Left kidney (tissue), 1 donor: ENCODE measurements at regions not wholly inside any gene's neighbourhood (a gene's known extent, or its start where the extent isn't known, plus 50 kb on each side); places are given as distances from the start of the nearest gene placed in this dataset.
A peak's percentile ranks its signal among the peaks of the same experiment; 100 is the strongest.
"Not testable (repeated sequence)": the region's sequence is repeated elsewhere in the genome, so short reads cannot be mapped to it uniquely, and the experiment has no call there.

ENCODE experiments used
- DNase-seq: peaks from one replicate; pipeline ENCODE4 v3.0.0-alpha.2; 2013

DNA sequence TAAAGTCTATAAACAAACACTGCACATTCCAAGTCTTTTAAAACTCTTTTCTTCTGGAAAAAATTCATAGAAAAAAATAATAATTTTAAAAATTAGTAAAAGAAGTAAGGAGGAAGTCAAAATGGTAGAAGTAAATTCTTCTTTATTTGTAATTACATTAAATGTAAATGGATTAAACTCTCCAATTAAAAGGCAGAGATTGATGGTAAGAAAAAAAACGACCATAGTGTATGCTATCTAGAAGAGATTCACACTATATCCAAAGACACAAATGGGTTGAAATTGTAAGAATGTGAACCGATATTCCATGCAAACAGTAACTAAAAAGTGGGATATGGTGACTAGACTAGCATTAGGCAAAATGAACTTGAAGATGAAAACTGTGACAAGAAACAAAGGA is 1196.1 kb upstream of the CDH2 start:
- no peak for DNase-seq

DNA sequence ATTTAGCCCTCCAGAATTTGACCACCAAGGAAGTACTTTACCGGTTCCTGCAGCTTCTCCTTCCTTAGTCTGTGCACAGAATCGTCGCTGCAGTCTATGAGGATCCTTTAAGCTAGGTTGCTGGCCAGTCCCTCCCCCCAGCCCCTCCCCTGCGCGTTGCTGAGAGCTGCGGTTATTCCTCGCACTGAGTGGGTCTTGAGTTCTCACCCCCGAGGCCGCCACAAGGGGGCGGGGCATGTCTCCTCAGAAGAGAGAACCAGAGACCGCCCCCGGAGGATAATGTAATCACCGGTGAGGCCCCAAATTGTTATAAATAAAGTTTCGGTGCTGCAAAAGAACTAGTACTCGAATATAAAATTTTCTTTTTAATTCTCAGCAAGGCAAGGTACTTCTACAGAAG is 1184.9 kb upstream of the CDH2 start:
- no peak for DNase-seq

DNA sequence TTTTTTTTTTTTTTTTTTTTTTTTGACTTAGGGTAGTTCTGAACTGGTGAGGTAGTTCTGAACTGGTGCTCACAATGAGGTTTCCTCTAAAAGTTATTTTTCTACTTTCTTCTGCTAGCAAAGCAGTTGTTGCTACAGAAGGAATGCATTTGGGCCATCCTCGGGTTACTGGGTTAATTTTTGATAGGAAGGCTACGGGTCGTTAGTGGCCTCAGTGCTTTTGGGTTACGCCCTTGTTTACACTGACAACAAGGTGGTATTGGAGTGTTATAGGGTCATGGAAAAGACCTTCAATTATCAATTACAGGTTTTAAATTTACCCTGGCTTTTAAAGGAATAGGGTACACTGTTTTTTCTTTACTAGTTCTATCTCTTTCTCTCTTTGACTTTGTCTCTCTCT is 1183.7 kb upstream of the CDH2 start:
- peak; percentile 4 for DNase-seq

DNA sequence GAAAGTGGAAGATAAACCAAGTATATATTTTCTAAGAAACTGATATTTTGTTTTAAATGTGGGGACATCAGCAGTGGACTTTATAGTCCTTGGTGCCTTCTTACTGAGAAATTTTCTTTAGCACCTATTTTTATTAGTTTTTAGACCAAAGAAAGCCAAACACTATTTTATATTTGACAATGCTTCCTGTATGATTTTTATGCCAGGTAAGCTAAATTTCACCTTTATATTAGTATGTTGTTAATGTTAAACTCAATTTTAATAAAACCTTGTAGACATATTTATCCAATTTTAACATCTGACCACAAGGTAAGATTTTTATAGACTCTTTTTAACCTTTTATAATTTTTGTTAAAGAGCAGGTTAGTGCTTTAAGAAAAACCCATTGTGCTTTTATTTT is 1182.3 kb upstream of the CDH2 start:
- not testable (repeated sequence) for DNase-seq

DNA sequence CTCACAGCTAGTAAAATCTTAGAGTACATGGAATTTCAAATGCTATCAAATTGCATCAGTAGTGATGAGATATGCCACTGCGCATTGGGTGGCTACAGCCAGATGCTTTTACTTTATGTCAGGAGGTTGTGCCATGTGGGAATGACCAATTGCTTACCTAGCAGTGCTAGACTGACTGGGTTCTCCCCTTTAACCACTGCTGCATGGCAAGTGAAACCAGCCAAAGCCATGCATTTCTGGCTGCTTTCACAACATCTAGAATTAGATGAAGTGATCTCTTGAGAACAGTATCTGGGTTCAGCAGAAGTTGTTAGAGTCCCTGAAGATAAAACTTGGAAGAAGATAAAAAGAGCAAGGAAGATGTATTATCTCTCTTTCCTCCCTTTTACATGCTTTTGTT is 1174.2 kb upstream of the CDH2 start:
- DNase-seq: no peak

DNA sequence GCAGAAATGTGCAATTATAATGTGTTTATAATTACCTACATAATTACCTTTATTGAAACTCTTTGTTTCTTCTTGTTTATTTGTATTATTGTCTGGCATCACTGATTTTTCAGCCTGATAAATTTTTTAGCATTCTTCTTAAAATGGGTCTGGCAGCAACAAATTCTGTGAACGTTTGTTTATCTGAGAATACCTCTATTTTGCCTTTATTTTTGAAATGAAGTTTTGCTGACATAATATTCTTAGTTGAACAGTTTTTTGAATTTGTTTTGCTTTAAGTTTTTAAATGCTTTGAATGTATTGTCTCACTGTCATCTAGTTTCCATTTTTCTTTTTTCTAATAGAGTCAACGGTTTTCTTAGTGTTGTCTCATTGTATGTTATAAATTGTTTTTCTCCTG is 1152.0 kb upstream of the CDH2 start:
- DNase-seq: no peak

DNA sequence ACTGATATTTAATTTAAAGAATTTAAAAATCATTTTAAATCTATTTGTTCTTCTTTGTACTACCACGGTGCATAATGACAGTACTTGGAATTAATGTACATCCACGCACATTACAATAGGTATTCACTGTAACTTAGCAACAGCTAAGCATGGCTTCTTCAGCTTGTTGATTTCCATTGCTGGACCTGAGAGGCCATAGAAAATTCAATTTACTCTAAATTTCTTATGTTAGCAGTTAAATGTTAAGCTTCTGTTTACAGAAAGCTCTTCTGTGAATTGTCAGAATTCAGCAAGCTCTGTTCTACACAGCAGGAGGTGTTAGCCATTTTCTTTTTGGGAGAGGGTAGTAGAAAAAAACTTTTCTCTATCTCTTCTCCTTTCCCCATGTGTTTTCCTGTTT is 1149.3 kb upstream of the CDH2 start:
- DNase-seq: no peak

DNA sequence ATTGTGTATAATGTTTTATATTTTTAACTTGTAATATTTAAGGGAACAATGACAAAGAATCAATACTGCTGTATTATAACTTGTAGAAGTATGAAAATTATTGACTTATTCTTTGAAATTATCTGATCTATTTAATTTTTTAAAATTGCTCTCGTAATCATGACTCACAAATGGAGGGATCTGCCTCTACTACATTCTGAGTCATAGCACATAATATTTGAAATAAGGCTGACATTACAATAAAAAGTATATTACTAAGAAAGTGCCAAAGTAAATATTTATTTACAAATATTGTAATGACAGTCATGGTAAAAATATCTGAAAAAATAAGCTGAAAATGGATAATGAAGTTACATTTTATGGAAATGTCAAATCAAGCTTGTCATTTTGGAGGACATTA is 1144.6 kb upstream of the CDH2 start:
- DNase-seq: no peak

DNA sequence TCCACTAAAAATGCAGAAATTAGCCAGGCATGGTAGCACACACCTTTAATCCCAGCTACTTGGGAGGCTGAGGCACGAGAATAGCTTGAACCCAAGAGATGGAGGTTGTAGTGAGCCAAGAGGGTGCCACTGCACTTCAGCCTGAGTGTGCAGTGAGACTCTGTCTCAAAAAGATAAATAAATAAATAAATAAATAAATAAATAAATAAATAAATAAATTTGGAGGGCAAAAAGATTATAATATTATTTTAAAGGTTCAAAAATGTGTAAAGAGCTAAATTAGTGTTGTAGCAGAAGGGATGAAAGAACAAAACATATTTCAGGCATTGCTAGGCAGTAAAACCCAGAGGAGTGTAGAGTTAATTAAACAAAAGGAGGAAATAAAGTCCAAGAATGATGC is 1136.4 kb upstream of the CDH2 start:
- no peak for DNase-seq

DNA sequence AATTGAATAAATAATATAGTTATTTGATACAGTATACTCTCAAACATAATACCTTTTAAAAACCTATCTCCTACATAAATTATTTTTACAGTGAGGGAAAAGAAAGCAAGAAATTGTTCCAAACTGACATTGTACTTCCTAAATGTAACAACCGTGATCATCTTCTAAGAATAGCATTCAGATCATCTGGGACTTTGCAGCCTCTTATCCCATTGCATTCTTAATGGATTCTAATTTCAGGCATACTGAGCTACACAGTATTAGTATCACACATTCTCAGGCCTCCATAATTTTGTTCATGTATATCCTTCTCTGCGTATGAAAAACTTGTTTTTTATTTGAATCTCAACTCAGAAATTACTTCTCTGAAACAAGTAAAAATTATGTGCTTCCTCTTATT is 1134.7 kb upstream of the CDH2 start:
- DNase-seq: no peak

DNA sequence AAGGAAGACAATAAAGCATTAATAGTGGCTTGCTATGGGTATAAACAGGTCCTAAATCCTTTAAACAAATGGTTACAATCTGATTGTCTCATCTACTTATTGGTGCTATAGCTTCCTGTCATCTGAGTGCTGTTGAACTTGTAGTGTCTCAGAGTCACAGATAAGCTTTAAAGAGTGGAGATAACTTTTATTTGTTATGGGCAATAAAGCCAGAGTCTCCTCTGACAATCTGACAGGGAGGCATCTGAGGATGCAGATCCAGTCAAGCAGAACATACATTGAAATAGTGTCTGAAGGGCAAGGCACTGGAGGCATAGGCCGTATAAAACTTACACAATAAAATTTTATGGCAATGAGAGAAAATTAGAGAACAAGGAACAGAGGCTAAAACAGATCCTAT is 1132.4 kb upstream of the CDH2 start:
- peak; percentile 57 for DNase-seq

DNA sequence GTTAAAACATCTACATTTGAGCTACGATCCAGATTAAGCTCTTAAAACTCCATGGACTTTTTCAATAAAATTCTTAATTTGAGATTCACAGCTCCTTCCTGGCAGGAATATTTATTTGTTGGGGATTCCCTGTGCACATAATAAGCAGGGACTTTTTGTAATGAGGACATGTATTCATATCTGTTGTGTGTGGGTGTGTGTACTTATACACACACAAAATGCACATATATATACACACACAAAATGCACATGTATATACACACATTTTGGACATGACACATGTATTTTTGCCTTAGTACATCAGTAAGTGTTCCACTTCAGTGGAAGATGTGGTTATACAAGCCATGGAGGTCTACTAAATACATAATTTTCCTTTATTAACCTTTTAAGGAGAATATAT is 1131.1 kb upstream of the CDH2 start:
- no peak for DNase-seq

DNA sequence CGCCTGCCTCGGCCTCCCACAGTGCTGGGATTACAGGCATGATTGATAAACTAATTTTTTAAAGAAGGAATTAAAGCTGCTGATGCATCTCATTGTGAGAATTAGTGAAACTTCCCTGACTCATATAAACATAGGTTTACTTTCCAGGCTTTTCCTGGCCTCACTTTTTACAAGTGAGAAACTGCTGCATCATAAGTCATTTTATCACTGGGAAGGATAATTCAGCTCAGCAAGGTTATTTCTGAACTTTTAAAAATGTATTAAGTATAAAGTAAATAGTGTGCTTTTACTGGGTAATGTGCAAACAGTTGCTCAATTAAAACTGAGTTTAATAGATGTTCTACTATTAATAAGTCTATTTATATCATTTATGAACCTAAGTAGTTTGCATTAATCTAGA is 1130.3 kb upstream of the CDH2 start:
- no peak for DNase-seq

DNA sequence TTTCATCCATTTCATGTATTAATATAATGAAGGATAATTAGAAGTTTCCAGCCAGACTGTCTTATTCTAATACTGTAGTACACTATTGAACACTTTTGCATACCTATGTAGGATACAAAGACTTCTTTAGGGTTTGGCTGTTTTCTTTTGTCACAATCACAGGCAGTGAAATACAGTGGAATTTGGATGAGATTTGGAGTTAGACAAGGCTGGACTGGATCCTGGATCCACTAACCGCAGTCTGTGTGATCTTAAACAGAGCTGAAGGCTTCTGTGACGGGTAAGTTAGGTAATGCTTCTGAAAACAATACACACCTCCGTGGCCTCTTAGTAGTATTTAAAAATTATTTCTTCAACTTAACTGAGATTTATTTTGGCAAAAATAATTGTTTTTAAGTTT is 1128.6 kb upstream of the CDH2 start:
- no peak for DNase-seq

DNA sequence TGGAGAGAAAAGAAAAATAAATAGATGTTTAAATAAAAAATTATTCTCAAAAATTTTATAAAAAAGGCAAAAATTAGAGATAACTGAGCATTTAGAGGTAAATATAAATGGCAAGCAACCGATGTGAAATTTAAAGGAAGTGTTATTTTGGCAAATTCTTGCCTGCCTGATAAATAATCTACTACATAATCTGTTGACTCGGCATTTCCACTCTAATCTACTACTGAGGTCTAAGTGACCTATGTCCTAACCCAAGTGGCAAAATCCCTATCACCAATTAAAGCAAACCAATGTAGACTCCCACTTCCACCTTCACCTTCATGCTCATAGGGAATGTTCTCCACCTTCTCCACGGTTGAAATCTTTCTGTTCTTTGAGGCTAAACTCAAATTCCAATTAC is 1124.1 kb upstream of the CDH2 start:
- no peak for DNase-seq

DNA sequence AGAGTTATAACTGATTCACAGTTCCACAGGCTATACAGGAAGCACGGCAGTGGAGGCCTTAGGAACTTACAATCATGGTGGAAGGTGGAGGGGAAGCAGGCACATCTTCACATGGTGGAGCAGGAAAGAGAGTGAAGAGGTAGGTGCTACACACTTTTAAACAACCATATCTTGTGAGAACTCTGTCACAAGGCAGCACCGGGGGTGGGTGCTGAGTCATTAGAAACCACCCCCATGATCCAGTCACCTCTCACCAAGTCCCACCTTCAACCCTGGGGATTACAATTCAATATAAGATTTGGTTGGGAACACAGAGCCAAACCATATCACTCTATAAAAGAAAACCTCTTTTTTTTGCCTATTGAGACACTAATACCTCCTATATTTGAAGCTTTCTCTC is 1108.5 kb upstream of the CDH2 start:
- no peak for DNase-seq

DNA sequence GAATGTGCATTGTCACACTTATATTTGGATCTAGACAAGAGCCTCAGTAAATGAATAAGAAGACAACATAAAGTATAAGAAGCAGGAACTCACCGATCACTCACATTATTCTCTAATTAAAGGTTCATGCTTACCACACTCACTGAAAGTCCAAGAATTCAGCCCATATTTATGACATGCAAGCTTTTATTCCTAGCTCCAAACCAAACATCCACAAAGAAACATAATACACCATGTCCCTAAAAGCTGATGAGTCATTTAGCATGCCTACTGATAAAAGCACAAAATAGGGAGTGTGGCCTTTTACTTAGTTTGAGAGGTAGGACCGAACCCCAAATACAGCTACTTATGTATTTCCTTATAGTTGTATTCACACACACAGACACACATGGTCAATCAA is 1094.6 kb upstream of the CDH2 start:
- DNase-seq: no peak

DNA sequence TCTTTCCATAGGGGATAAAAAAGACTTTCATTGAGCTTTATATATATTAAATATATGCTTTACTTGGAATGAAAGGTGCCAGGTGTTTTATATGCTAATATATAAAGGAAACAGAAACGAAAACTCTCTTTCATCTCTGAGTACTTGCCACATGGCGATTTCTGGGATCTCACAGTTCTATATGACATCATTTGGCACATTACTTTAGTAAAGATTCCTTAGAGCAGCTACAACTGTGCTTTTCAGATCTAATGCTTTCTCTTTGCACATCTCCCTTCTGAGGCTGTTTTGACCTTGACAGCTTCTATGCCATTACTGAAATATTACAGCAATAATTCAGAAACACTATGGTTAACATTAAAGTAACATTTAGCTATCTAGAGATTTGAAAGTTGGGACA is 1082.9 kb upstream of the CDH2 start:
- DNase-seq: no peak

DNA sequence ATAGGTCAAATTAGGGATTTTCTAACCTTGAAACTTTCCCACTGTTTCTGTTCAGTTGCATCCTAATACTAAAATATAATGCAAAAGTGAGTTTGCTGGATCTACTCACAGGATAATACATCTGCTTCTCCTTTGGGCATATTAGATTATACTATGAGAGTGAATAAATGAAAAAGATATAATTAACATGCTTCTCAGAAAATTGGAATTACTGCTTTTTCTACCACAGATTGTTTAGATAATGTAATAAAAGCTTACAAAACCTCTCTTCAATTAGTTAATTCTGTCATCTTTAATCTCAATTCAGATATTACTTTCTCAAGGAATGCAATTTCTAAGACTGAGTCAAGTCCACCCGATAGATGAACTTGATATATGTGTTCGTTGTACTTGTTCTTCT is 1077.2 kb upstream of the CDH2 start:
- no peak for DNase-seq

DNA sequence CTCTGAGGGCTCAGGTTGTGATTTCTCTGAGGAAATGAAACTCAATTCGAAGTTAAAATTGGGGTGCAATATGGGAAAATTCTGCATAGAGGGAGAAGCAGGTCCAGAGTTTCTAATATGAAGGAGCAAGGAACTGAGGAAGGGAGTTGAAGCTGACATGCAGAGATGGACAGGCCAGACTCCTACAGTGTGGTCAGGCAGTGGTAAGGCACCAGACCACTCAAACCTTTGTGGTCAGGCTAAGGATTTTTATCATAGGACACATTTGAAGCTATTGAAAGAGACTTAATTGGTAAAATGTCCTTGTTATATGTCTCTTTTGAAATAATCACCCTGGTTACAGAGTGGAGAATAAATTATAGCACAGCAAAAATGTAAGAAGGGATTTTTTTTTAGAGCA is 1074.8 kb upstream of the CDH2 start:
- no peak for DNase-seq

DNA sequence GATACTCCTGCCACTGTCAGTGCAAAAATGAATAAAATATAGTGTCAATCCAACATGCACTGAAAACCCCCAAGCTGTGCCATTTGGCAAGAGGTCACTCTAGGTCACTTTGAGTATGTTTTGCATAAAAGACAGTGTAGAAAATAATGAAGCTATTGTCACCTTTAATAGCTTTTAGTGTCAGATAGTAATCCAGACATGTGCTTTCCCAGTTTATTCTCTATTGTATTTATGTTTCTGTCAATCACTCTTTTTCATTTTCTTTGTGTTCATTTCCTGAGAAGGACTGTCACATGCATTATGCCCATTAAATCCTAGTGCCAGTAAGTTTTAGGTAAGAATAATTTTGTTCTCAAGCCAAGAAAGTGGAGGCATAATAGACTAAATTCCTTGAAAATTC is 1073.9 kb upstream of the CDH2 start:
- DNase-seq: no peak

DNA sequence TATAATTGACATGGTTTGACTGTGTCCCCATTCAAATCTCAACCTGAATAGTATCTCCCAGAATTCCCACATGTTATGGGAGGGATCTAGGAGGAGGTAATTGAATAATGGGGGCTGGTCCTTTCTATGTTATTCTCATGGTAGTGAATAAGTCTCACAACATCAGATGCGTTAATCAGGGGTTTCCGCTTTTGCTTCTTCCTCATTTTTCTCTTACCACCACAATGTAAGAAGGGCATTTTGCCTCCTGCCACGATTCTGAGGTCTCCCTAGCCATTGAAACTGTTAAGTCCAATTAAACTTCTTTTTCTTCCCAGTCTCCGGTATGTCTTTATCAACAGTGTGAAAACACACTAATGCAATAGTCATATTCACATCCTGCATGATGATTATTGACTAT is 1073.3 kb upstream of the CDH2 start:
- no peak for DNase-seq

DNA sequence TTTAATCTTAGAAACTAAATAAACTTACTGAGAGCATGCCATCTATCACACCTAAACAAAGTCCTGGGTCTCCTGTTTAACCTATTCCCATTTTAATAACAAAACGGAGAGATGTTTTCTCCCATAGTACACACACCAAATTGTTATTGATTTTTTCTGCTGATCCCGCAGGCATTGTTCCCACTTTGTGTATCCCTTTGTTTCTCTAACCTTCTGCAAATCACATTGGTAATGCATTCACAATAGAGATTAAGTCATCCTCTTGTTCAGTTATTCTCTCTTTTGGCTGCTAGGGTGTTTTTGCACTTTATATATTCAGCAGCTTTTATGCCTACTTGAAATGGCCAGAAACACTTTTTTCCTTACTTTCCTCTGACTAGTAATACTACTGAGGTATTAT is 1071.9 kb upstream of the CDH2 start:
- DNase-seq: no peak

DNA sequence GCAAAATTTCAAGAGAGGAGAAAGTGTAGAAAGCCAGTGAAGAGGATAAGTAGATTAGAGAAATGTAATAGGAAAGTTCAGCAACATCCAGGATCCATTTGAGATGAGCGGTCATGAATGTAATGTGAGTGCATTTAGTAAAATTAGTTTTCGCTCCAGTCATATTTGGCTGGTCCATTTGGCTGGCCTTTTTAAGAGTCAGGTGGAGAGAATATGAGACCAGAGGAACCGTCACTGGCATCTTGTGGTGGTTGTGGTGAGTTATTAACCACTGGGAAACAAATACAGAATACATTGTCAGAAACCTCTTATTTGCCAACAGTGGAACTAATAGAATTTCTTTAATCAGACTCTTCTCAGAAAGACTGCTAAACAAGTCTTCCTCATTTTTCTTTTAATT is 1064.3 kb upstream of the CDH2 start:
- DNase-seq: no peak

DNA sequence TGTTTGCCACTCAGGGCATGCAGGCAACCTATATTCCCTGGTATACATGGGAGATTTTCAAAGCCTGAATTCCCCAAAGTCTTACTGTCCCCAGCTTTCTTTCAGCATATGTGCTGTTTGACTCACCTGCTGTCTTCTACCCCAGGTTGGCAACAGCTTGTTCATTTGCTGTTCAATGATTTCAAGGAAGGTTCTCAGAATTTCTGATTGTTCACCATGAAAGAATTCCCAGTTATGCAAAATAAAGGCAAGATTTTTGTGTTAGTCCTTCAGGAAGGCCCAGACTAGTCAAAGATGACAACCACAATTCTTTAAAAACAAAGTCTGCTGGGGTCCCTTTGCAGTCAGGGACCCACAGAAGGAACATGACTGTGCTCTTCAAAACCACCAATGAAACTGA is 1057.8 kb upstream of the CDH2 start:
- no peak for DNase-seq

DNA sequence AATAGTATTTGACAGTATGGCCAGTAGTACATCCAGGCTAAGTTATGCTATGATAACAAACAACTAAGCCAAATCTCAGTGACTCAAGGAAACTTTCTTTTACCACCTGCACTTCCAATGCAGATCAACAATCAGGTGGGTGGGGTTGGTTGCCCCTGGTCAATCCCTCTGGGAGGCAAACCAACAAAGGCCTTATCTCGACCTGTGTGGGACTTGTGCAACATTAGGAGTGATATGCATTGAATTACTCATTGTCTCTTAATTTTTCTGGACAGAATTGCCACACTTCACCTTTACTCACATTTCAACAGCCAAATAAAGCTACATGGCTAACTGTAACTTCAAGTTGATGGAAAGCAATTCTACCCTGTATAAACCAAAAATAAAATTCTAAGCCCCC is 1049.3 kb upstream of the CDH2 start:
- no peak for DNase-seq
